ENCODE measurements at regions not wholly inside any gene's neighbourhood (a gene's known extent, or its start where the extent isn't known, plus 50 kb on each side); places are given as distances from the start of the nearest gene placed in this dataset.
A peak's percentile ranks its signal among the peaks of the same experiment; 100 is the strongest.

DNA sequence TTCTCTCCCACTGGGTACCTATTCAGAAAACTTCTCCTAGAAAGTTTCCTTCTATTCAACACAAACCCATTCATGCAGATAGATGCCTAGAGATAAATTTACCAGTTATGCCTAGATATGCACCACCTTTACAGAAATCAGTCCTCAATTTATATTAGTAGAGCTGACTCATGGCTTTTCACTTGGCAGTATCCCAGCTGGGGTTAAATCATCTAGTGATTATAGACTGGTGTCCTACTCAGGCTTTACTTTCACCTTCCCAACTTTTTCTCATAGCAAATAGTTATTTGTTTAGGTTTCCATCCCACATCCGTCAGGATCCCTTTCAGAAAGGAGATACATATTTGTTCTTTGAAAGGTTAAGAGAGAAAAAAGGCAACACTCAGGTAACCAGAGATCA, 124.5 kb downstream of the AQP4 start:
- no peak for DNase-seq

GRCh38 chr18:26740396-26740795, 125.1 kb downstream of the AQP4 start:
- no peak for DNase-seq

GRCh38 chr18:26738706-26739105, 126.8 kb downstream of the AQP4 start:
- DNase-seq: no peak

DNA sequence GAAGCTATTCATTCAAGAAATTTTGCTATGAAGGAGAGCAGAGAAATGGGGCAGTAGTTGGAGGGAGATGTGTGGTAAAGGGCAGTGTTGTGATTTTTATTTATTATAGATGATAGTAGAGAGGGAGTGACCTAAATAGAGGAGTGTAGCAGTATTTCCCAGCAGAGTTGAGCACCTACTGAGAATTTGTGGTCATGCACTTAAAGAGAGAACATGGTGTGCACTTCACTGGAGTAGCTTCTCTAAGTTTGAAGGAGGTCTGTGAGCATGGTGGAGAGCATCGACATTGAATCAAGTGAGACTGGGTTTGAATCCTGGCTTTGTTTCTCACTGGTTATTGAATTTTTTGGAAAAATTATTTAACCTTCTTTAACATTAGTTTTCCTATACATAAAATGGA, 129.2 kb downstream of the AQP4 start:
- DNase-seq: no peak

- DNase-seq: no peak
Observed at GRCh38 chr18:26734760-26735159, 130.7 kb downstream of the AQP4 start.

- DNase-seq: no peak
Observed at GRCh38 chr18:26729449-26729848, 136.1 kb downstream of the AQP4 start.

DNA sequence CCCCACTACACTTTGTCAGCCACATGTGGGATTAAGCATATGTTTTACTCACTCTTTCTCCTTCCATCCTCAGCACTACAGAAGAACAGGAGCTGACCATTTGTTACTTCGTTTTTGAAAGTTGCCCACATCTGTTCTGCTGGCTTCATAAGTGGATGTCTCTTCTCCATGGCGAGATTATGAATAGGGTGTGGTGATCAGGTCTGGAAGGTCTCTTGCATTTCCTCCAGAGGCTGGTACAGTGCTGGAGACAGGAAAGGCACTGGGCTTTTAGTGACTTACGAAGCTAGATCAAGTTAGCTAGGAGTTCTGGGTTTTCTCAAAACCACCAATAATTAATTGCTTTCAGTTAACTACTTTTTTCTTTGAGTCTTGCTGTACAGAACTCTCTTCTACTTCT, 136.5 kb downstream of the AQP4 start:
- no peak for DNase-seq

DNA sequence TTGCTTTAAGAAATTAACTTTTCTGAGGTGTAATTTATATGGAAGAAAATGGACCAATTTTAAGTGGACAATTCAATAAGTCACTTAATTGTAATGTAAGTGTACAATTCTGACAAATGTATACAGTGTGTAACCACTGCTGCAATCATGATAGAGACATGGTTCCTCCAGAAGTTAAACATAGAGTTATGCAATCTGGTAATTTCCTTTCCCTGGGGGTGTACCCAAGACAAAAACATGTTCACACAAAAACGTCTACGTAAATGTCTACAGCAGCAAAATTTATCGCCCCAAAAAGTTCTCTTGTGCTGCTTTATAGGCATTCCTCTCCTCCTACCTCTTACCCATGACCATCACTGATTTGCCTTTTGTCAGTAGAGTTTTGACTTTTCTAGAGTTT, 141.5 kb downstream of the AQP4 start:
- peak; percentile 92 for DNase-seq

GRCh38 chr18:26722565-26722931, 143.0 kb downstream of the AQP4 start:
- no peak for DNase-seq

DNA sequence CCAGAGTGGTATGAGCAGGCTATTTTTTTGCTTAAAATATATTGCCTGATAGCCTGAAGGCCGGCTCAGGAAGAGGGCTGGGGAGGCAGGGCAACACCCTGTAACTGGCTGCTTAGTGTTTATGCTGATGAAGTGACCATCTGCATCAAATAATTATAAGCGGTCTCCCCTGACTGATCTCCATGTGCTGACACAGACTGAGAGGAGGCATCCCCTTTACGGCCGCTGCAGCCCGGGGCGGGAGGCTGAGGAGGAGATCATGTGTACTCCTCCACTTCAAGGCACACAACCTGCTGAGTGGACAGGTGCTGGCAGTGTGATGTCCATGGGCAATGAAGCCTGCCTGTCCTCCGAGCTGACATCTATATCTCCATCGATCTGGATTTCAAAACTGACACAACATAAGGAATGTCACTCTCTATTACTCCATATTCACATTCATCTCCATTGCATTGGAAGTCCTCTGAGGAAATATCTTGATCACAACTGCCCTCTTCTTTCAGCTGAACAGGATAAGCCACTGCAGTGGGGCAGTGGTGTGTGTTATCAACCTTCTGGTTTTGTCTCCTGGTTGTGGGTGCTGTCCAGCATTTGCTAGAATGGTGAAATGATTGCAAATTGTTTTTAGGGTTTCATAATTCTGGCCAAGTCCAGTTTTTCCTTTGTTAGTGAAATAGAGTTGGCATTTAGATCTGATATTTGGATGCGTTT, 143.5 kb downstream of the AQP4 start:
- no peak for DNase-seq

DNA sequence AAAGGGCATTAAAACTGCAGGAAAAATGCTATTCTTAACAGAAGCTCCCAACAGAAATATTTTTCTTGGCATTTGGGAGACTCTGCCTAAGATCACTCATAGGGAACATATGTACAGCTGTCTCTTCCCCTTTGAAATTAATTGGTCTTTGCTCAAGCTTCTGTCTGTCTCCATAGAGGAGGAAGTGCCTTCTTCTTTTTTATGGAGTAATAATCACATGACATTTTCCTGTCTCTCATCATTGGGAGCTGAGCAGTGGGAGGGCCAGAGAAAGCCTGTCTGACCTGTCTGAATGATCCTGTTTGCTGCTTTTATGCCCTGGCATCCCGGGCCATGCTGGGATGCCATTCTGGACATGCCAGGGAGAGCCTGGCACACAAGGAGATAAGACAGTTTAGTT, 145.6 kb downstream of the AQP4 start:
- DNase-seq: peak; percentile 82

DNA sequence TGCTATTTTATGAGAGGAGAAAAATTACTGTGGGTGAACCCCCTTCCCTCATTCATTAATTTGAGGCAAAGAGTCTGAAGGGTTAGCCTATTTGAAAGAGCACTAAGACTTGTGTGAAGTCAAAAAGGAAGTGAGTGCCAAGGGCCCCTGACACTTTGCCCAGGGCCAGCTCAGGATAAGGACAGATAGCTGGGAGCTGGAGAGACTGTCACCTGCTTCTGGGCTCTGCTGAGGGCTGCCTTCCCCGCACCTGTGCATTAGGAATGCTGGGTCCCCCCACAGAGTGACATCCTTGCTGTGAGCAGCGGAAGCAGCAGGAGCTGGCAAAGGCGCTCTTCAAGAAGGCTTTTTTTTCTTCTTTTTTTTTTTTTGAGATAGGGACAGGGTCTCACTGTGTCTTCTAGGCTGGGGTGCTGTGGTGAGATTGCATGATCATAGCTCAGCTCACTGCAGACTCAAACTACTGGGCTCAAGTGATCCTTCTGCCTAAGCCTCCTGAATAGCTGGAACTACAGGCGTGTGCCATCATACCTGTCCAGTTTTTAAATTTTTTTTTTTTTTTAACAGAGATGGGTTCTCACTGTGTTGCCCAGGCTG, 148.3 kb downstream of the AQP4 start:
- DNase-seq: no peak

GRCh38 chr18:26714739-26715138, 150.8 kb downstream of the AQP4 start:
- no peak for DNase-seq

DNA sequence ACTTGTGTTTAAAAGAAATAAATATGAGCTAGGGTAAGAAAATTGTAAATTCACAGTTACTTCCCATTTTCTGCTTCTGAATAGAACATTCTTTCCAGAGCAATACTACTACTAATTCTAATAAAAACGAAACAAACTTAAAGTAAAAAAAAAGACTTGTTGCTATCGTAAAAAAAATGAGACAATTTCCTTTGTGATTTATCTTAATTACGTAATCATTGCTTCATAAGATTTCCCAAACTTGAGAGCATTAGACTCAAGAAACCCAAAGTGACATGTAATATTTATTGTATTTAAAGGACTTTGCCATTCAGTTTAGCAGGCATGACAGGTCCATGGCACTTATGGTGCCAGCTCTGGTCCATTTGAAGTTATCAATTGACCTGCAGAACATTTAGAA, 153.8 kb downstream of the AQP4 start:
- DNase-seq: peak; percentile 92

DNA sequence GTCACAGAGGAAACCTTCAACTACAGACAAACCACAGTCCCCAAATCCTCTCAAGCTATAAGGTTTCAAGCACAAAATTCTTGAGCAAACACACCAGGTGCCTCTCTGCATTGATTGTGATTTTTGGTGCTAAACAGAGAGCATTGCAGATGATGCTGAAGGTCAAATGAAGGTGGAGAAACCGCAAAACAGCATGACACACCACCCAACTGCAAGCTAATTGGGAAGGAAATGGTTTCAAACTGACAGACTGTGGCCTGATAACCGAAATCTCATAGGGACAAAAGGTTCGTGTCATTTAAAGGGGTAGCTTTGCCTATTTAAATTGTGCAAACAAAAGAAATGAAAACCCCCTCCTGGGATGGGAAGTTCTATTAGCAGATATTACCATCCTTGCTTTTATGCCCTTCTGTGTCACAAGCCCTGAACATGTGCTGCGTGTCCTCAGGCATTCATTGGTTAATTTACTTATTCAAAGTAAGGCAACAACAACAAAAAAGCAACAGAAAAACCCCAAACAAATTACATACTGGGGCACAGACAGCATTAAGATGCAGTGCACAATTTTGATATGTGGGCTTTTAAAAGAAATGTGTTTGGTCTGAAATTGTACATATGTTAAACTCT, 154.9 kb downstream of the AQP4 start:
- peak; percentile 70 for DNase-seq

DNA sequence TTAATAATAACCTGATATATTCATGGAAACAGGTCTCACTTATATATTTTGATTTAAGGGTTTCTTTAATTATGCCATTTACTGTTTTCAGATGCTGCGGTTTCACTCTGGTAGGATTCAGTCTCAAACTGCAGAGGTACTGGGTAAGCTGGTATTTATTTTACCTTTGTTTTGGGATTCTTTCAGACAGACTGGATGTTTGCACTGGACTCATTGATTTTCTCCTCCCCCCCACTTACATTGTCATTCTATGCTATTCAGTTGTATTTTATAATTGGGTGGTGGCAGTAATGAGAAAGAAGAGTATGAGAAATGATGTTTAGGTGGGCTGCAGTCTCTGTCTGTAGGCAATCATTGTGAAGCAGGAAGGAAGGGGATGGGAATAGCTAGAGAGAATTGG, 155.6 kb downstream of the AQP4 start:
- no peak for DNase-seq

- DNase-seq: peak; percentile 72
Observed at GRCh38 chr18:26708806-26709716, 156.4 kb downstream of the AQP4 start.

- peak; percentile 74 for DNase-seq
Observed at GRCh38 chr18:26706911-26707351, 158.6 kb downstream of the AQP4 start.

DNA sequence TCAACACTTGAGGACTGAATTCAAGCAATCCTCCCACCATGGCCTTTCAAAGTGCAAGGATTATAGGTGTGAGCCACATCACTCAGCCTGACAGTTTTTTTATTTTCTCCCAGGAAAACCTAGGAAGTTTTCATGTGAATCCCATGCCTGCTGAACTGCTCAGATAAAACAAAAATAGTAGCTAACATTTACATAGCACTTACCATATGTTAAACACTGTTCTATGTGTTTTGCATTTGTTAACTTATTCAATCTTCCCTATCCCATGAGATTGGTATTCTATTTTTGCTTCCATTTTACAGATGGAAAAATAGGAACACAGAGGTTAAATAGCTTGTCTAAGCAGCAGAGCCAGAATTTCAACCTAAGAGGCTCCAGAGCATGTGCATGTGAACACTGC, 157.4 kb upstream of the KCTD1 start:
- DNase-seq: no peak

DNA sequence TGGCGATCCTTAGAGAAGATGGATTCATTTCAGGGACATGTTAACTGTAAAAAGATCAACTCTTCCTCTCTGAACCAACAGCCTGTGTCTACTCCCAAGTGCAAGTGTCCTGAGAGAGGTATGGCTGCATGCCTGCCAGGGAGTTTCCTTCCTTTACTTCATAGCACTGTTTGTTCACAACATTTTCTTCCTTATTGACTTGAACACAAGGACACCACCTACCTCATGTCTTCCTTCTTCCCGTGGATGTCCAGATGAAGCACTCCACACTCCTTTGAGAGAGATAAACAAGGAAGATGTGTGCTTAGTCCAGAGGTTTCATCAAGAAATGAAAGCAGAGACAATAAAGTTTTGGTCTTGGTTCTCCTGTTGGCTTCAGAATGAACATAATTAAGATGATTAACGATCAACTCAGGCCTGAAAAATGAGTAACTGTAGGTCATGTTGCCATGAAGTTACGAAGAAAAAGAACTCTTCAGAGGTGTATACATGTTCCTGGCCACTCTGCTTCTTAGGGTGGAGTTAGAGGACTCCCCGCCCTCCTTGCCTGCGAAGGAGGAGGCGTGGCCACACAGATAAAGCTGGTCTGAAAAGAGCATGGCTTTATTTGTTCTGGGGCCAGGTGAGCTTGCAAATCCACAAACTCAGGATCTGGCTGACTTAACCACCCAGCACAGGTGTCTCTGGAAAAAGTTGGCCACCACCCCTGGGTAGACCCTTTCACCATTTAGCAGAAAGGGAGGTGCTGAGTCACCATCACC, 155.0 kb upstream of the KCTD1 start:
- no peak for DNase-seq

GRCh38 chr18:26702086-26702485, 153.7 kb upstream of the KCTD1 start:
- peak; percentile 46 for DNase-seq

DNA sequence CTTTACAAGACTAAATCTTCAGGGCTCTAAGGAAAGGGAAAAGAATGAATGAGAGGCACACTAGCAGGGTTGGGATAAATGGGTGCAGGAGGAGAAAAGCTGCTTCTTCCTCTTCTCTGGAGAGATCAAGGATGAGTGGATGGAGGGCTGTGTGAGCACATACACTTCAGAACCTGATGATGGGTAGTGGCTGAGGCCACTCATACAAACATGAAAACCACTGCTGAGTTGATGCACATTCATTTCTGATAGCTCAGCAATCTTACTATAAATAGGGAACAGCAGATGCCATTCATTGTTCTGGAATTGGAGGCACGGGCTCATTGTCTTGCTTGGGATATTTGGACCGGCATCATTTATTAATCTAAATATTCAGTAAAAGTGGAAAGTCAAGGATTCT, 152.4 kb upstream of the KCTD1 start:
- DNase-seq: no peak

DNA sequence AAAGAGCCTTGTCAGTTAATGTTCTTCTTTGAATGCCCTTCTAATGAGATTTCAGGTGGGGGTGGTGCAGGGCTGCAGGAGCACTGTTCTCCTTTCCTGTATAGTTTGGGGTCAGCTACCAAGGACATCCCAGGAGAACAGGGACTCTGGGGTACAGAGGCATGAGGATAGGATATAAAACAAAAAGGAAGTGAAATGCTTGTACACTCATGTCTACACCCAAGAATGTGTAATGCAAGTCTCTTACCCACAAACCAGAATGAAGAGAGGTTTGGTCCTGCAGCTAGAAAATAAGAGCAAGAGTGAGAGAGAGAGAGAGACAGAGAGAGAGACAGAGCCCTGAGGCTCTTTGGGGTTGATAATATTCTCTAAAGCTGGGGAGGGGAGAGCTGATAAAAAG, 151.8 kb upstream of the KCTD1 start:
- DNase-seq: no peak
